Stomach (tissue), 8 donors: ENCODE measurements at regions not wholly inside any gene's neighbourhood (a gene's known extent, or its start where the extent isn't known, plus 50 kb on each side); places are given as distances from the start of the nearest gene placed in this dataset.

ENCODE experiments used
- DNase-seq, 2 donors: peaks; one replicate each; pipeline versions ENCODE4 v3.0.0 to v3.0.0-alpha.2; 2013 to 2019
- H3K27ac ChIP-seq, 5 donors: fragments of 200-600 bp in 4 of 5; sonication (generic) in 4 of 5; one replicate each; pipeline ENCODE4 v1.5.1; 2013 to 2019; ENCODE audit warnings: mild to moderate bottlenecking in 1 of 5, moderate library complexity in 1 of 5
- H3K27me3 ChIP-seq, 3 donors: fragments of 200-600 bp; sonication (generic); one replicate each; pipeline ENCODE4 v1.5.1; 2017 to 2019; ENCODE audit warnings: mixed run types in 1 of 3
- H3K36me3 ChIP-seq, 4 donors: fragments of 200-600 bp; sonication (generic); 1 replicate in 3 of 4; 2 replicates in 1 of 4; pipeline ENCODE4 v1.5.1; 2016 to 2019
- H3K4me1 ChIP-seq, 4 donors: fragments of 200-600 bp; sonication (generic); one replicate each; pipeline ENCODE4 v1.5.1; 2016 to 2019
- H3K4me3 ChIP-seq, 4 donors: fragments of 200-600 bp; sonication (generic) in 3 of 4; one replicate each; pipeline ENCODE4 v1.5.1; 2016 to 2019; ENCODE audit warnings: mild to moderate bottlenecking in 1 of 4
- H3K9me3 ChIP-seq, 4 donors: fragments of 200-600 bp; sonication (generic); one replicate each; pipeline ENCODE4 v1.5.1; 2016 to 2019
- EP300 ChIP-seq: sonication (generic); formaldehyde crosslinking; IDR thresholded peaks from one replicate; pipeline ENCODE4 v1.6.1; 2017; ENCODE audit warnings: antibody characterized with exemption
- POLR2A ChIP-seq, 4 donors: fragments of 450-650 bp; IDR thresholded peaks; one replicate each; pipeline ENCODE4 v1.6.1; 2016; ENCODE audit warnings: antibody characterized with exemption in 4 of 4, control low read depth in 2 of 4, mild to moderate bottlenecking in 1 of 4, moderate library complexity in 1 of 4
- POLR2AphosphoS5 ChIP-seq, 3 donors: sonication (generic); formaldehyde crosslinking; IDR thresholded peaks; one replicate each; pipeline ENCODE4 v1.6.1; 2016; ENCODE audit warnings: antibody characterized with exemption in 3 of 3
- WGBS, 5 donors: extraction: QIAGEN DNeasy Blood & Tissue Kit in 3 of 5; methylation state at CpG; one replicate each; pipeline versions ENCODE4 v1.1.5 to v1.1.7; 2013 to 2018; 5-methylcytosine and 5-hydroxymethylcytosine counted together
- intact Hi-C: fragments of 100-400 bp; cut with DNase I; formaldehyde crosslinking; loops from one replicate; pipeline ENCODE4 v1.15.1; 2023; ENCODE audit warnings: low total_unique reads
- TF ChIP-seq, protein P1 (sequence below), 7 experiments: fragments of 450-650 bp in 4 of 7; fragments of 200-600 bp in 3 of 7; sonication (generic) in 3 of 7; IDR thresholded peaks; one replicate each; pipeline ENCODE4 v1.5.1; 2016 to 2019; ENCODE audit warnings: antibody characterized with exemption in 7 of 7, control low read depth in 2 of 7, mild to moderate bottlenecking in 1 of 7
- donor health status: healthy with polysubstance abuse.
- donor health status: Bipolar disorder and iron deficiency.
- donor health status: healthy.

DNA sequence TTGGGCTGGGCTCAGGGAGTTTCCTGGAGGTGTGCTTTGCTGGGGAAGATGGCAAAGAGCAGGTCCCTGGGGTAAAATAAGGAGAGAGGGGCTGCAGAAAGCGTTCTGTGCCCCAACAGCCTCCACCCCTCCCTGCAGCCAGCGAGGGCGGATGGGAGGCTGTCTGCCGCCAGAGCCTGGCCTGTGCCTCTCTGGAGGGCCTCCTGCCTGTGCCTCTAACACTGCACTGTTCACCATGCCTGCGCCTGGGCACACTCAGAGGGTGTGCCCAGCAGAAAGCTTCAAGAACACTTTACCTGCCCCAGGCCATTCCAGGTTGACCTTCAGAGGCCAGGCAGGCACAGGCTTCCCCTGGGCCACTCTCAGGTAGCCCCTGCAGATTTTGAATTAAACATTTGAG lies 77.7 kb upstream of the KLF13 start:
- DNase-seq = no peak
- H3K4me1 ChIP-seq = peaks cover 0 to 5% (median 0%) of the 10 kb centered on the region in 4 donors
- no peaks in the 10 kb centered on the region for H3K36me3 ChIP-seq
- intact Hi-C loops = no loop called here
- TF ChIP-seq, protein P1, sequence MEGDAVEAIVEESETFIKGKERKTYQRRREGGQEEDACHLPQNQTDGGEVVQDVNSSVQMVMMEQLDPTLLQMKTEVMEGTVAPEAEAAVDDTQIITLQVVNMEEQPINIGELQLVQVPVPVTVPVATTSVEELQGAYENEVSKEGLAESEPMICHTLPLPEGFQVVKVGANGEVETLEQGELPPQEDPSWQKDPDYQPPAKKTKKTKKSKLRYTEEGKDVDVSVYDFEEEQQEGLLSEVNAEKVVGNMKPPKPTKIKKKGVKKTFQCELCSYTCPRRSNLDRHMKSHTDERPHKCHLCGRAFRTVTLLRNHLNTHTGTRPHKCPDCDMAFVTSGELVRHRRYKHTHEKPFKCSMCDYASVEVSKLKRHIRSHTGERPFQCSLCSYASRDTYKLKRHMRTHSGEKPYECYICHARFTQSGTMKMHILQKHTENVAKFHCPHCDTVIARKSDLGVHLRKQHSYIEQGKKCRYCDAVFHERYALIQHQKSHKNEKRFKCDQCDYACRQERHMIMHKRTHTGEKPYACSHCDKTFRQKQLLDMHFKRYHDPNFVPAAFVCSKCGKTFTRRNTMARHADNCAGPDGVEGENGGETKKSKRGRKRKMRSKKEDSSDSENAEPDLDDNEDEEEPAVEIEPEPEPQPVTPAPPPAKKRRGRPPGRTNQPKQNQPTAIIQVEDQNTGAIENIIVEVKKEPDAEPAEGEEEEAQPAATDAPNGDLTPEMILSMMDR (IDR thresholded peaks at IDR 0.05) = no peak
- TF ChIP-seq EP300 = no peak
- no peak for TF ChIP-seq POLR2AphosphoS5 (IDR thresholded peaks at IDR 0.05)
- TF ChIP-seq POLR2A (IDR thresholded peaks at IDR 0.05) = no peak
- H3K27ac ChIP-seq = no peak overlapping the region
- 93 to 100% (median 95%) methylated on average over 2 to 5 of the region's 5 CpGs for WGBS, 5 donors
- H3K4me3 ChIP-seq = no peak overlapping the region
- no peaks in the 10 kb centered on the region for H3K9me3 ChIP-seq
- peaks cover 0 to 3% (median 0%) of the 10 kb centered on the region in 3 donors for H3K27me3 ChIP-seq

- Histone ChIP-seq H3K36me3 (no peaks in the 10 kb centered on the region), H3K4me3 (no peak overlapping the region), H3K27me3 (peaks cover 0 to 3% (median 0%) of the 10 kb centered on the region in 3 donors), H3K4me1 (no peaks in the 10 kb centered on the region), H3K9me3 (no peaks in the 10 kb centered on the region), H3K27ac (no peak overlapping the region)
- WGBS, 5 donors = 92 to 95% (median 93%) methylated on average over 8 to 9 of the region's 9 CpGs
- TF ChIP-seq POLR2A (IDR thresholded peaks at IDR 0.05) (no peak), EP300 (no peak), POLR2AphosphoS5 (IDR thresholded peaks at IDR 0.05) (no peak)
- TF ChIP-seq, protein P1 (IDR thresholded peaks at IDR 0.05) = no peak
- intact Hi-C loops = no loop called here
- no peak for DNase-seq
These were observed 76.6 kb upstream of the KLF13 start for GRCh38 chr15:31250033-31250432.

- 89 to 95% (median 93%) methylated on average over 6 to 7 of the region's 7 CpGs for WGBS, 5 donors
- Histone ChIP-seq H3K36me3 (no peaks in the 10 kb centered on the region), H3K4me3 (no peak overlapping the region), H3K9me3 (no peaks in the 10 kb centered on the region), H3K27ac (no peak overlapping the region), H3K27me3 (peaks cover 0 to 3% (median 0%) of the 10 kb centered on the region in 3 donors), H3K4me1 (no peaks in the 10 kb centered on the region)
- TF ChIP-seq POLR2AphosphoS5 (IDR thresholded peaks at IDR 0.05) (no peak), EP300 (no peak), POLR2A (IDR thresholded peaks at IDR 0.05) (no peak)
- TF ChIP-seq, protein P1 (IDR thresholded peaks at IDR 0.05) = no peak
- DNase-seq = no peak
- intact Hi-C loops = no loop called here
These were observed 75.5 kb upstream of the KLF13 start for GRCh38 chr15:31251165-31251564.

DNA sequence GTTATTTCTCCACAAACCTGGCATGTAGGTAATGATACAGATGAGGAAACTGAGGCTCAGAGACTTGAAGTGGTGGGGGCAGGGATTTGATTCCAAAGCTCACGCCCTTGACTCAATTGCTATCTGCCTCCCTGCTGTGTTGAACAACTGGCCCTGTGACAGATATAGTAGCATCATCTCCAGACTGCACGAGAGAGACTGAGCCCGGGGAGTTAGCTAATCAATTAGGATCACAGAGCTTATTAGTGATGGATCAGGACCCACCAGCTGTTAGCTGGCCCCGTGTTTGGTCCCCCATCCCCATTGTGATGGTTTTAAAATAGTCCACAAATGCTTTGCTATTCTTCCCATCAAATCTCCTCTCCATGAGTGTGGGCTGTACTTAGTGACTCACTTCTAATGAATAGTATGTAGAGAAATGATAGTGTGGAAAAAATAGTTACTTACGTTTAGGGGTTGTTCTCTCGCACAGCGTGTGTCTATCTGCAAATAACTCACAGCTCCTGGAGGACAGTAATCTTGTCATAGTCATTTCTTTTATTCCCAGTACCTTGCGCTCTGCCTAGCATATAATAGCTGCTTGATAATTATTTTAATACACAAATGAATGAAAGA lies 74.4 kb upstream of the KLF13 start:
- 73 to 78% (median 75%) methylated on average over 8 of the region's 8 CpGs for WGBS, 5 donors
- H3K27me3 ChIP-seq = peaks cover 0 to 2% (median 0%) of the 10 kb centered on the region in 3 donors

More for the DNA sequence above, 74.4 kb upstream of the KLF13 start:
- no peak overlapping the region for H3K27ac ChIP-seq
- TF ChIP-seq EP300 = no peak
- no peak for TF ChIP-seq POLR2A (IDR thresholded peaks at IDR 0.05)
- TF ChIP-seq POLR2AphosphoS5 (IDR thresholded peaks at IDR 0.05) = no peak
- TF ChIP-seq, protein P1 (IDR thresholded peaks at IDR 0.05) = no peak
- H3K36me3 ChIP-seq = no peaks in the 10 kb centered on the region
- no peaks in the 10 kb centered on the region for H3K9me3 ChIP-seq
- H3K4me1 ChIP-seq = no peaks in the 10 kb centered on the region
- DNase-seq = no peak
- intact Hi-C loops = no loop called here
- H3K4me3 ChIP-seq = no peak overlapping the region
